ENCODE measurements at regions not wholly inside any gene's neighbourhood (a gene's known extent, or its start where the extent isn't known, plus 50 kb on each side); places are given as distances from the start of the nearest gene placed in this dataset.

DNA sequence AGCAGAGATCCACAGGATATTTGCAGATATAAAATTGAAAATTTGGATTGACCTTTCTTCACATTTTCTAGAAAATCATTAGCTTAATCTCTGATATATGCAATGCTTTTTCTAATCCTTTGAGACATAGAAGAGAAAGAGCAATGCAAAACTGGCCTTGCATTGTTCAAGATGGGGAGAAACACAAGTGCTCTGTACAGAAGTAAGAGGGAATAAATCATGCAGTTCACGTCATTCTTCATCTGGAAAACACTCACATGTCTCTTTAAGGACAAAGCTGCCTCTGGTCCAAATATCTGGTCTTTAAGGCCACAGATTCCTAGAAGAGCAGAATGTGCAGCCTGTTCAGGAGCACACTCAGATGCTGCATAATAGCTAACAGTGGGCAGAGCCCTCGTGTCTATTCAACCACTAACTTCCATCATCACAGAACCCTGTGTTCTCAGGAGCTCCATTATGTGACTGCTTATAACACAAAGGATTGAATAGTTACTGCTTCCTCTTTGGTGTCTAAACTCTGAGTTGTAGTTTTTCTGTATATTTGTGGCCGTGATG is 277.5 kb downstream of the PLK2 start:
- WGBS, 2 donors (ENCODE audit: extremely low coverage in 2 of 2, insufficient read length in 2 of 2, insufficient replicate concordance in 1 of 2), result no CpG with 5 or more reads among the region's 3 CpGs
- H3K23ac ChIP-seq (ENCODE audit: low read depth, low read length, poor library complexity), result no peak overlapping the region

GRCh38 chr5:58181578-58182286 is 278.2 kb downstream of the PLK2 start:
- DNase-seq (ENCODE audit: low spot score), result no peak
- Histone ChIP-seq H2AFZ (ENCODE audit: low read length) (peak overlapping the region; percentile 76), H3K23ac (ENCODE audit: low read depth, low read length, poor library complexity) (no peak overlapping the region), H3K4me1 (ENCODE audit: control insufficient read depth in 2 of 2, insufficient read depth in 1 of 2, low read depth in 1 of 2, low read length in 2 of 2) (peaks cover 6 to 9% of the 10 kb centered on the region in 2 donors), H2AK5ac (ENCODE audit: low read depth, low read length) (no peak overlapping the region), H3K14ac (ENCODE audit: low read length) (no peak overlapping the region), H3K79me1 (ENCODE audit: low read depth, low read length) (no peaks in the 10 kb centered on the region), H3K4ac (ENCODE audit: low read length) (no peak overlapping the region), H3K18ac (ENCODE audit: low read length) (no peak overlapping the region), H3K4me2 (ENCODE audit: insufficient read depth, low read length, poor library complexity, severe bottlenecking) (no peak overlapping the region), H3K27me3 (ENCODE audit: control insufficient read depth in 3 of 3, insufficient read depth in 3 of 3, low read depth in 1 of 3, low read length in 3 of 3) (no peaks in the 10 kb centered on the region), H2BK12ac (ENCODE audit: low read length) (no peak overlapping the region), H2BK5ac (ENCODE audit: low read length) (no peak overlapping the region), H4K8ac (ENCODE audit: low read depth, low read length) (no peak overlapping the region), H3K4me3 (ENCODE audit: low read length in 2 of 2) (no peak overlapping the region), H4K91ac (ENCODE audit: low read depth, low read length, poor library complexity) (no peak overlapping the region), H3K27ac (replicated peaks; ENCODE audit: low read length) (no peak overlapping the region), H2BK15ac (ENCODE audit: low read length) (no peak overlapping the region), H3K9ac (ENCODE audit: low read depth, low read length, poor library complexity) (no peak overlapping the region), H2BK120ac (ENCODE audit: low read depth, low read length) (no peak overlapping the region), H3K9me3 (replicated peaks in 1 of 2; ENCODE audit: control insufficient read depth in 2 of 2, insufficient read depth in 1 of 2, low read depth in 1 of 2, low read length in 2 of 2) (no peaks in the 10 kb centered on the region), H3K36me3 (replicated peaks in 1 of 2; ENCODE audit: control insufficient read depth in 2 of 2, insufficient read depth in 2 of 2, low read length in 2 of 2) (no peaks in the 10 kb centered on the region)
- WGBS, 2 donors (ENCODE audit: extremely low coverage in 2 of 2, insufficient read length in 2 of 2, insufficient replicate concordance in 1 of 2), result no CpG with 5 or more reads among the region's 6 CpGs

More for the DNA sequence above, 277.5 kb downstream of the PLK2 start:
- Histone ChIP-seq H2BK12ac (ENCODE audit: low read length) (no peak overlapping the region), H2AFZ (ENCODE audit: low read length) (peak overlapping the region; percentile 76), H2BK5ac (ENCODE audit: low read length) (no peak overlapping the region), H2AK5ac (ENCODE audit: low read depth, low read length) (no peak overlapping the region), H4K91ac (ENCODE audit: low read depth, low read length, poor library complexity) (no peak overlapping the region), H3K36me3 (replicated peaks in 1 of 2; ENCODE audit: control insufficient read depth in 2 of 2, insufficient read depth in 2 of 2, low read length in 2 of 2) (no peaks in the 10 kb centered on the region), H3K4me3 (ENCODE audit: low read length in 2 of 2) (no peak overlapping the region), H3K79me1 (ENCODE audit: low read depth, low read length) (no peaks in the 10 kb centered on the region), H3K4me1 (ENCODE audit: control insufficient read depth in 2 of 2, insufficient read depth in 1 of 2, low read depth in 1 of 2, low read length in 2 of 2) (peaks cover 6 to 9% of the 10 kb centered on the region in 2 donors), H3K27ac (replicated peaks; ENCODE audit: low read length) (no peak overlapping the region), H3K4me2 (ENCODE audit: insufficient read depth, low read length, poor library complexity, severe bottlenecking) (no peak overlapping the region), H4K8ac (ENCODE audit: low read depth, low read length) (no peak overlapping the region), H2BK15ac (ENCODE audit: low read length) (no peak overlapping the region), H3K27me3 (ENCODE audit: control insufficient read depth in 3 of 3, insufficient read depth in 3 of 3, low read depth in 1 of 3, low read length in 3 of 3) (no peaks in the 10 kb centered on the region), H3K9me3 (replicated peaks in 1 of 2; ENCODE audit: control insufficient read depth in 2 of 2, insufficient read depth in 1 of 2, low read depth in 1 of 2, low read length in 2 of 2) (no peaks in the 10 kb centered on the region), H3K4ac (ENCODE audit: low read length) (no peak overlapping the region), H3K18ac (ENCODE audit: low read length) (no peak overlapping the region), H3K14ac (ENCODE audit: low read length) (no peak overlapping the region), H3K9ac (ENCODE audit: low read depth, low read length, poor library complexity) (no peak overlapping the region), H2BK120ac (ENCODE audit: low read depth, low read length) (no peak overlapping the region)
- no peak for DNase-seq (ENCODE audit: low spot score)

GRCh38 chr5:58172946-58173345 is 286.9 kb downstream of the PLK2 start:
- Histone ChIP-seq H4K8ac (ENCODE audit: low read depth, low read length) (no peak overlapping the region), H2BK12ac (ENCODE audit: low read length) (no peak overlapping the region), H3K9me3 (replicated peaks in 1 of 2; ENCODE audit: control insufficient read depth in 2 of 2, insufficient read depth in 1 of 2, low read depth in 1 of 2, low read length in 2 of 2) (peaks cover 0 to 2% of the 10 kb centered on the region in 2 donors), H2BK120ac (ENCODE audit: low read depth, low read length) (no peak overlapping the region), H2AFZ (ENCODE audit: low read length) (no peak overlapping the region), H3K36me3 (replicated peaks in 1 of 2; ENCODE audit: control insufficient read depth in 2 of 2, insufficient read depth in 2 of 2, low read length in 2 of 2) (no peaks in the 10 kb centered on the region), H4K91ac (ENCODE audit: low read depth, low read length, poor library complexity) (no peak overlapping the region), H3K4ac (ENCODE audit: low read length) (no peak overlapping the region), H3K14ac (ENCODE audit: low read length) (no peak overlapping the region), H3K4me2 (ENCODE audit: insufficient read depth, low read length, poor library complexity, severe bottlenecking) (no peak overlapping the region), H3K23ac (ENCODE audit: low read depth, low read length, poor library complexity) (no peak overlapping the region), H3K4me1 (ENCODE audit: control insufficient read depth in 2 of 2, insufficient read depth in 1 of 2, low read depth in 1 of 2, low read length in 2 of 2) (no peaks in the 10 kb centered on the region), H2BK5ac (ENCODE audit: low read length) (no peak overlapping the region), H3K27me3 (ENCODE audit: control insufficient read depth in 3 of 3, insufficient read depth in 3 of 3, low read depth in 1 of 3, low read length in 3 of 3) (no peaks in the 10 kb centered on the region), H3K18ac (ENCODE audit: low read length) (no peak overlapping the region), H3K4me3 (ENCODE audit: low read length in 2 of 2) (no peak overlapping the region), H3K9ac (ENCODE audit: low read depth, low read length, poor library complexity) (no peak overlapping the region), H2BK15ac (ENCODE audit: low read length) (no peak overlapping the region), H2AK5ac (ENCODE audit: low read depth, low read length) (no peak overlapping the region), H3K79me1 (ENCODE audit: low read depth, low read length) (no peaks in the 10 kb centered on the region), H3K27ac (replicated peaks; ENCODE audit: low read length) (no peak overlapping the region)
- WGBS, 2 donors (ENCODE audit: extremely low coverage in 2 of 2, insufficient read length in 2 of 2, insufficient replicate concordance in 1 of 2), result no CpG with 5 or more reads among the region's 1 CpG
- DNase-seq (ENCODE audit: low spot score), result no peak

- H2AFZ ChIP-seq (ENCODE audit: low read length), result no peak overlapping the region
- H2BK5ac ChIP-seq (ENCODE audit: low read length), result no peak overlapping the region
- no peaks in the 10 kb centered on the region for H3K36me3 ChIP-seq (replicated peaks in 1 of 2; ENCODE audit: control insufficient read depth in 2 of 2, insufficient read depth in 2 of 2, low read length in 2 of 2)
Observed at GRCh38 chr5:58165152-58165551, 294.7 kb downstream of the PLK2 start.

More at GRCh38 chr5:58165152-58165551, 294.7 kb downstream of the PLK2 start:
- Histone ChIP-seq H3K14ac (ENCODE audit: low read length) (no peak overlapping the region), H3K4me2 (ENCODE audit: insufficient read depth, low read length, poor library complexity, severe bottlenecking) (no peak overlapping the region), H2AK5ac (ENCODE audit: low read depth, low read length) (no peak overlapping the region), H2BK15ac (ENCODE audit: low read length) (no peak overlapping the region), H3K27ac (replicated peaks; ENCODE audit: low read length) (no peak overlapping the region), H3K4me1 (ENCODE audit: control insufficient read depth in 2 of 2, insufficient read depth in 1 of 2, low read depth in 1 of 2, low read length in 2 of 2) (no peaks in the 10 kb centered on the region), H3K9me3 (replicated peaks in 1 of 2; ENCODE audit: control insufficient read depth in 2 of 2, insufficient read depth in 1 of 2, low read depth in 1 of 2, low read length in 2 of 2) (peaks cover 0 to 4% of the 10 kb centered on the region in 2 donors), H4K8ac (ENCODE audit: low read depth, low read length) (no peak overlapping the region), H3K23ac (ENCODE audit: low read depth, low read length, poor library complexity) (no peak overlapping the region), H3K4me3 (ENCODE audit: low read length in 2 of 2) (no peak overlapping the region), H3K79me1 (ENCODE audit: low read depth, low read length) (no peaks in the 10 kb centered on the region), H4K91ac (ENCODE audit: low read depth, low read length, poor library complexity) (no peak overlapping the region), H2BK12ac (ENCODE audit: low read length) (no peak overlapping the region), H2BK120ac (ENCODE audit: low read depth, low read length) (no peak overlapping the region), H3K4ac (ENCODE audit: low read length) (no peak overlapping the region), H3K27me3 (ENCODE audit: control insufficient read depth in 3 of 3, insufficient read depth in 3 of 3, low read depth in 1 of 3, low read length in 3 of 3) (no peaks in the 10 kb centered on the region), H3K9ac (ENCODE audit: low read depth, low read length, poor library complexity) (no peak overlapping the region), H3K18ac (ENCODE audit: low read length) (no peak overlapping the region)
- WGBS, 2 donors (ENCODE audit: extremely low coverage in 2 of 2, insufficient read length in 2 of 2, insufficient replicate concordance in 1 of 2), result no CpG with 5 or more reads among the region's 3 CpGs
- no peak for DNase-seq (ENCODE audit: low spot score)

All from neuronal stem cell (in vitro differentiated cells).